ENCODE measurements at regions not wholly inside any gene's neighbourhood (a gene's known extent, or its start where the extent isn't known, plus 50 kb on each side); places are given as distances from the start of the nearest gene placed in this dataset.

- DNase-seq (ENCODE audit: extremely low spot score) = no peak
- ChIA-PET CTCF (interaction anchor here (1.1 kb wide), 1 partner anchor 420 kb away, joined by 3 read pairs; no protein-coding TSS in a partner anchor), POLR2A (no interaction called here)
- TF ChIP-seq HDGF (IDR thresholded peaks at IDR 0.05; ENCODE audit: borderline replicate concordance) = no peak
- TF ChIP-seq ARNT (IDR thresholded peaks at IDR 0.05) = no peak
Measured at GRCh38 chr14:24712374-24712773, 78.4 kb upstream of the GZMB start.

- DNase-seq (ENCODE audit: extremely low spot score) = peak; percentile 58
- TF ChIP-seq CTBP1 (IDR thresholded peaks at IDR 0.05; ENCODE audit: borderline replicate concordance) (no peak), ZNF384 (IDR thresholded peaks at IDR 0.05) (peak; percentile 40; the same call in 1 of the 2 replicates)
- ChIA-PET CTCF (interaction anchor here (0.5 to 1.6 kb wide), 18 partner anchors 8 to 710 kb away, joined by 3 to 12 read pairs (median 4); no protein-coding TSS in a partner anchor), POLR2A (interaction anchor here (0.9 kb wide), 1 partner anchor 15 kb away, joined by 3 read pairs; no protein-coding TSS in a partner anchor)
Measured at GRCh38 chr14:24710403-24711112, 76.6 kb upstream of the GZMB start.

- ChIA-PET CTCF (interaction anchor here (0.8 to 1.1 kb wide), 2 partner anchors 449 to 692 kb away, joined by 3 read pairs; no protein-coding TSS in a partner anchor), POLR2A (no interaction called here)
- DNase-seq (ENCODE audit: extremely low spot score) = no peak
- no peak for TF ChIP-seq BHLHE40 (IDR thresholded peaks at IDR 0.05; ENCODE audit: borderline replicate concordance)
- no peak for TF ChIP-seq PKNOX1 (IDR thresholded peaks at IDR 0.05)
- no peak for TF ChIP-seq CTBP1 (IDR thresholded peaks at IDR 0.05; ENCODE audit: borderline replicate concordance)
- TF ChIP-seq ELF4 (IDR thresholded peaks at IDR 0.05) = no peak
- TF ChIP-seq SUZ12 (IDR thresholded peaks at IDR 0.05) = no peak
Measured at GRCh38 chr14:24708684-24709083, 74.7 kb upstream of the GZMB start.

GRCh38 chr14:24706351-24706750 is 72.4 kb upstream of the GZMB start:
- TF ChIP-seq ELF4 (IDR thresholded peaks at IDR 0.05) (no peak), PKNOX1 (IDR thresholded peaks at IDR 0.05) (no peak), SP1 (IDR thresholded peaks at IDR 0.05) (no peak), NFRKB (IDR thresholded peaks at IDR 0.05) (no peak), SUZ12 (IDR thresholded peaks at IDR 0.05) (no peak), LEF1 (IDR thresholded peaks at IDR 0.05; ENCODE audit: borderline replicate concordance) (no peak), L3MBTL2 (conservative IDR thresholded peaks at IDR 0.05) (no peak), FOXM1 (IDR thresholded peaks at IDR 0.05; ENCODE audit: borderline replicate concordance) (no peak), HDGF (IDR thresholded peaks at IDR 0.05; ENCODE audit: borderline replicate concordance) (no peak)
- no peak for DNase-seq (ENCODE audit: extremely low spot score)
- CTCF ChIA-PET = no interaction called here
- POLR2A ChIA-PET = no interaction called here

GRCh38 chr14:24705840-24706239 is 71.8 kb upstream of the GZMB start:
- POLR2A ChIA-PET = no interaction called here
- CTCF ChIA-PET = no interaction called here
- DNase-seq (ENCODE audit: extremely low spot score) = no peak

GRCh38 chr14:24701062-24701461 is 67.1 kb upstream of the GZMB start:
- CTCF ChIA-PET = interaction anchor here (0.6 kb wide), 1 partner anchor 9 kb away, joined by 3 read pairs; no protein-coding TSS in a partner anchor
- no peak for TF ChIP-seq FOXM1 (IDR thresholded peaks at IDR 0.05; ENCODE audit: borderline replicate concordance)
- TF ChIP-seq SUZ12 (IDR thresholded peaks at IDR 0.05) = no peak
- no peak for TF ChIP-seq ZNF384 (IDR thresholded peaks at IDR 0.05)
- TF ChIP-seq FOXK2 (IDR thresholded peaks at IDR 0.05) = no peak
- TF ChIP-seq LEF1 (IDR thresholded peaks at IDR 0.05; ENCODE audit: borderline replicate concordance) = no peak
- TF ChIP-seq ELF4 (IDR thresholded peaks at IDR 0.05) = no peak
- POLR2A ChIA-PET = no interaction called here
- no peak for DNase-seq (ENCODE audit: extremely low spot score)

More at GRCh38 chr14:24705840-24706239, 71.8 kb upstream of the GZMB start:
- TF ChIP-seq TARDBP (IDR thresholded peaks at IDR 0.05) (no peak), ZNF384 (IDR thresholded peaks at IDR 0.05) (no peak), SUZ12 (IDR thresholded peaks at IDR 0.05) (no peak), ARNT (IDR thresholded peaks at IDR 0.05) (no peak), FOXM1 (IDR thresholded peaks at IDR 0.05; ENCODE audit: borderline replicate concordance) (no peak), L3MBTL2 (conservative IDR thresholded peaks at IDR 0.05) (no peak), CTBP1 (IDR thresholded peaks at IDR 0.05; ENCODE audit: borderline replicate concordance) (no peak), BHLHE40 (IDR thresholded peaks at IDR 0.05; ENCODE audit: borderline replicate concordance) (no peak)

GRCh38 chr14:24700511-24700910 is 66.5 kb upstream of the GZMB start:
- CTCF ChIA-PET = interaction anchor here (0.6 kb wide), 1 partner anchor 10 kb away, joined by 3 read pairs; no protein-coding TSS in a partner anchor

More at GRCh38 chr14:24700511-24700910, 66.5 kb upstream of the GZMB start:
- no peak for TF ChIP-seq FOXA1 (IDR thresholded peaks at IDR 0.05)
- no peak for TF ChIP-seq FOXK2 (IDR thresholded peaks at IDR 0.05)
- no peak for TF ChIP-seq LEF1 (IDR thresholded peaks at IDR 0.05; ENCODE audit: borderline replicate concordance)
- TF ChIP-seq NFRKB (IDR thresholded peaks at IDR 0.05) = no peak
- no peak for TF ChIP-seq ELF4 (IDR thresholded peaks at IDR 0.05)
- no peak for TF ChIP-seq SUZ12 (IDR thresholded peaks at IDR 0.05)
- no peak for TF ChIP-seq BHLHE40 (IDR thresholded peaks at IDR 0.05; ENCODE audit: borderline replicate concordance)
- TF ChIP-seq L3MBTL2 (conservative IDR thresholded peaks at IDR 0.05) = no peak
- TF ChIP-seq FOXM1 (IDR thresholded peaks at IDR 0.05; ENCODE audit: borderline replicate concordance) = no peak
- TF ChIP-seq ARNT (IDR thresholded peaks at IDR 0.05) = no peak
- no peak for TF ChIP-seq SP1 (IDR thresholded peaks at IDR 0.05)
- TF ChIP-seq ZNF384 (IDR thresholded peaks at IDR 0.05) = no peak
- POLR2A ChIA-PET = no interaction called here
- no peak for DNase-seq (ENCODE audit: extremely low spot score)
